ENCODE measurements at regions not wholly inside any gene's neighbourhood (a gene's known extent, or its start where the extent isn't known, plus 50 kb on each side); places are given as distances from the start of the nearest gene placed in this dataset.

DNA sequence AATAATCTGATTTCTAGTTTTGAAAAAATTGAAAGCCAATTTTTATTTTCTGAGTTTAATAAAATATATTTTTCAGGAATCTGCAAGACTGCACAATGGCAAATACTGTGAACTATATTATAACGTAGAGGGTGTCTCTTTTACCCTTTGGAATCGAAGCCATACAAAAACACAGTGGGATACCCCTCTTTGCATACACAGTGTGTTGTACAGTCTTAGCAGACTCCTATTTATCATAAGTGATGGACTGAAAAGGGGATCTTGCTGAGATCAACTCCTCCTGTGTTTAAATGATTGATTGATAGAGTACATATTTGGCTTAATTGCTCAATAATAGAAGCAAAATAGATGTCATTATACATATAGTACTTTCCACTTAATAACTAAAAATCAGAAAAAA lies 981.2 kb downstream of the NSUN3 start:
- no peak for DNase-seq (ENCODE audit: extremely low read depth, insufficient read length)
- Histone ChIP-seq H3K27me3 (replicated peaks; ENCODE audit: control insufficient read depth, insufficient read depth, low read length) (no peaks in the 10 kb centered on the region), H3K36me3 (ENCODE audit: control insufficient read depth, insufficient read depth, low read length) (no peaks in the 10 kb centered on the region), H3K4me3 (replicated peaks; ENCODE audit: low read depth, low read length) (no peak overlapping the region)
- TF ChIP-seq, protein P1, sequence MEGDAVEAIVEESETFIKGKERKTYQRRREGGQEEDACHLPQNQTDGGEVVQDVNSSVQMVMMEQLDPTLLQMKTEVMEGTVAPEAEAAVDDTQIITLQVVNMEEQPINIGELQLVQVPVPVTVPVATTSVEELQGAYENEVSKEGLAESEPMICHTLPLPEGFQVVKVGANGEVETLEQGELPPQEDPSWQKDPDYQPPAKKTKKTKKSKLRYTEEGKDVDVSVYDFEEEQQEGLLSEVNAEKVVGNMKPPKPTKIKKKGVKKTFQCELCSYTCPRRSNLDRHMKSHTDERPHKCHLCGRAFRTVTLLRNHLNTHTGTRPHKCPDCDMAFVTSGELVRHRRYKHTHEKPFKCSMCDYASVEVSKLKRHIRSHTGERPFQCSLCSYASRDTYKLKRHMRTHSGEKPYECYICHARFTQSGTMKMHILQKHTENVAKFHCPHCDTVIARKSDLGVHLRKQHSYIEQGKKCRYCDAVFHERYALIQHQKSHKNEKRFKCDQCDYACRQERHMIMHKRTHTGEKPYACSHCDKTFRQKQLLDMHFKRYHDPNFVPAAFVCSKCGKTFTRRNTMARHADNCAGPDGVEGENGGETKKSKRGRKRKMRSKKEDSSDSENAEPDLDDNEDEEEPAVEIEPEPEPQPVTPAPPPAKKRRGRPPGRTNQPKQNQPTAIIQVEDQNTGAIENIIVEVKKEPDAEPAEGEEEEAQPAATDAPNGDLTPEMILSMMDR (IDR thresholded peaks at IDR 0.05; ENCODE audit: insufficient read depth, low read length, poor library complexity, severe bottlenecking), result no peak

- Histone ChIP-seq H3K4me3 (replicated peaks; ENCODE audit: low read depth, low read length) (no peak overlapping the region), H3K27me3 (replicated peaks; ENCODE audit: control insufficient read depth, insufficient read depth, low read length) (no peaks in the 10 kb centered on the region), H3K36me3 (ENCODE audit: control insufficient read depth, insufficient read depth, low read length) (no peaks in the 10 kb centered on the region)
- no peak for DNase-seq (ENCODE audit: extremely low read depth, insufficient read length)
- TF ChIP-seq, protein P1 (IDR thresholded peaks at IDR 0.05; ENCODE audit: insufficient read depth, low read length, poor library complexity, severe bottlenecking), result no peak
These were observed 985.7 kb downstream of the NSUN3 start for GRCh38 chr3:95048564-95048963.

DNA sequence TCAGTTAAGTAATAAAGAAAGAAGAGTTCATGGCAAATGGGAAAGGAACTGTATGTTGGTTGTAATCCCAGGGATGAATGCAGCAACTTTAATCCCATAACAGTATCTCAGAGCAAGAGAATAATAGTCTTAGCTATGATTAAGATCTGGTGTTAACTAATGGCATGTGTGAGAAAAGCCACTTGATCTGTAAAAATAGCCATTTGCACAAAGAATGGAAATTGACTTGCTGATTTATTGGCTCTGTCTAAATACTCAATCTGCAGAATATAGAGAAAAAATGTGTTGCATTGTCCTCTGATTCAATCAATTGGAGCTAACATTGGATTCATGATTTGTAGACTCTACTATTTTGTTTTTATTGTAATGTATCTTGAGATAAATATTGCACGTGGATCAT lies 987.0 kb downstream of the NSUN3 start:
- Histone ChIP-seq H3K27me3 (replicated peaks; ENCODE audit: control insufficient read depth, insufficient read depth, low read length) (no peaks in the 10 kb centered on the region), H3K36me3 (ENCODE audit: control insufficient read depth, insufficient read depth, low read length) (no peaks in the 10 kb centered on the region), H3K4me3 (replicated peaks; ENCODE audit: low read depth, low read length) (no peak overlapping the region)
- TF ChIP-seq, protein P1 (IDR thresholded peaks at IDR 0.05; ENCODE audit: insufficient read depth, low read length, poor library complexity, severe bottlenecking), result no peak
- no peak for DNase-seq (ENCODE audit: extremely low read depth, insufficient read length)

DNA sequence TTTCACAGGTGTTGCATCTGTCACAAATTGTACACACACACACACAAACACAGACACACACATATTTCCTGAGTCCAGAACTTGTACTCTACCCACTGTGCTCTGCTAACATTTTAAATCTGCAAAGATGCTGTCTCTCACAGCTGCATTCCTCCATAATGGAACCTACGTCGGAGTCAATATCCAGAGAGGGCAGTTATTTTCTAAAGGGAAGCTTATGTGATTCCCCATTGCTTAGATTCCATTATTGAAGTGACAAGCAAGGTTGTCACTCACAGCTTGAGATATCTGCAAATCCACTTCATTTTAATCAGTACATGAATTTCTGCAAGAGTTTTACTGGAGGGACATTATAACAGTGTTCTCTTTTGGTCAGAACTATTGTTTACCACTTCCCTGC lies 992.4 kb downstream of the NSUN3 start:
- Histone ChIP-seq H3K4me3 (replicated peaks; ENCODE audit: low read depth, low read length) (no peak overlapping the region), H3K36me3 (ENCODE audit: control insufficient read depth, insufficient read depth, low read length) (no peaks in the 10 kb centered on the region), H3K27me3 (replicated peaks; ENCODE audit: control insufficient read depth, insufficient read depth, low read length) (no peaks in the 10 kb centered on the region)
- no peak for DNase-seq (ENCODE audit: extremely low read depth, insufficient read length)
- TF ChIP-seq, protein P1 (IDR thresholded peaks at IDR 0.05; ENCODE audit: insufficient read depth, low read length, poor library complexity, severe bottlenecking), result no peak

DNA sequence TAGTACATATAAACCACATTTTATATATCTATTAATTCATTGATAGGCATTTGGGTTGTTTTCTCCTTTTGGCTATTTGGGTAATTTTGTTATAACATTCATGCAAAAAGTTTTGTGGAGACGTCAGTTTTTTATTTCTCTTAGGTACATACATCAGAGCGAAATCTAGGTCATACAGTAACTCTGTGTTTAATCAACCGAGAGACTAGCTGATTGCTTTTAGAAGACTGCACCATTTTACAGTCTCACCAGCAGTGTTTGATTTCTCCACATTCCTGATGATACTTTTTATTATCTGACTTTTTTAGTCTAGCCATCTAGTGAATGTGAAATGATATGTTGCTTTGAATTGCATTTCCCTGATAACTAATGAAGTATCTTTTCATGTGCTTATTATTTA lies 1019.3 kb downstream of the NSUN3 start:
- no peak overlapping the region for H3K4me3 ChIP-seq (replicated peaks; ENCODE audit: low read depth, low read length)
- H3K36me3 ChIP-seq (ENCODE audit: control insufficient read depth, insufficient read depth, low read length), result no peaks in the 10 kb centered on the region
- no peaks in the 10 kb centered on the region for H3K27me3 ChIP-seq (replicated peaks; ENCODE audit: control insufficient read depth, insufficient read depth, low read length)
- TF ChIP-seq, protein P1 (IDR thresholded peaks at IDR 0.05; ENCODE audit: insufficient read depth, low read length, poor library complexity, severe bottlenecking), result no peak
- DNase-seq (ENCODE audit: extremely low read depth, insufficient read length), result no peak

DNA sequence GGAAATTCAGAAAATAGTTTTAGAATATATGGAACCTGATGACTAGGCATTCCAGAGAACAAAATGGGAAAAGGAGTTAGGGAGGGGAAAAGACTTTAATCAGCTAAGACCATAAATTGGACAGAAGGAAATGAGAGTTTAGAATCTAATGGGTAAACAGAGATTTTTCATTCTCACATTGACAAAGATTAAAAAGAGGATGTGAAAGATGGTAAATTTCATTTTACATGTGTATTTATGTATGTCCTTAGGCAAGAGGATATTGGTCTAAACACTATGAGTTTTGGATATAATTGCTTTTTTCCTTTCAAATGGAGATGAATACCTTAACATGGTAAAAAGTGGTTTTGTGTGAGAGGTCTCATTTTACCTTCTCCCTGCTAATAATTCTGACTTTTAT lies 1021.9 kb downstream of the NSUN3 start:
- DNase-seq (ENCODE audit: extremely low read depth, insufficient read length), result no peak
- Histone ChIP-seq H3K36me3 (ENCODE audit: control insufficient read depth, insufficient read depth, low read length) (no peaks in the 10 kb centered on the region), H3K27me3 (replicated peaks; ENCODE audit: control insufficient read depth, insufficient read depth, low read length) (no peaks in the 10 kb centered on the region), H3K4me3 (replicated peaks; ENCODE audit: low read depth, low read length) (no peak overlapping the region)
- TF ChIP-seq, protein P1 (IDR thresholded peaks at IDR 0.05; ENCODE audit: insufficient read depth, low read length, poor library complexity, severe bottlenecking), result no peak
